ENCODE measurements at regions not wholly inside any gene's neighbourhood (a gene's known extent, or its start where the extent isn't known, plus 50 kb on each side); places are given as distances from the start of the nearest gene placed in this dataset.

DNA sequence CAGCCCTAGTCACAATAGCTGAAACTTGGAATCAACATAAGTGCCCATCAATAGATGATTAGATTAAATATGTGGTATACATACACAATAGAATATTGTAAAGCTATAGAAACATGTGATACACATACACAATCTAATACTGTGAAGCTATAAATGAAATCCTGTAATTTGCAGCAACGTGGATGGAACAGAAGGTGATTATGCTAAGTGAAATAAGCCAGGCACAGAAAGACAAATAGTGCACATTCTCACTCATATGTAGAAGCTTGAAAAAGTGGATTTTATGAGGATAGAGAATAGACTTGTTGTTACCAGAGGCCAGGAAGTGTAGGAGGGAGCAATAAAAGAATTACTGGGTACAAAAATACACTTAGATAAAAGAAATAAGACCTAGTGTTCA lies 181.5 kb upstream of the TYRP1 start:
- no peak for DNase-seq (ENCODE audit: extremely low spot score, unreplicated experiment)
- no peaks in the 10 kb centered on the region for H3K36me3 Mint-ChIP-seq
- no peaks in the 10 kb centered on the region for H3K27me3 Mint-ChIP-seq
- H3K4me1 Mint-ChIP-seq (ENCODE audit: unreplicated experiment) = no peaks in the 10 kb centered on the region
- H3K4me3 Mint-ChIP-seq = no peak overlapping the region
- TF ChIP-seq, protein P1, sequence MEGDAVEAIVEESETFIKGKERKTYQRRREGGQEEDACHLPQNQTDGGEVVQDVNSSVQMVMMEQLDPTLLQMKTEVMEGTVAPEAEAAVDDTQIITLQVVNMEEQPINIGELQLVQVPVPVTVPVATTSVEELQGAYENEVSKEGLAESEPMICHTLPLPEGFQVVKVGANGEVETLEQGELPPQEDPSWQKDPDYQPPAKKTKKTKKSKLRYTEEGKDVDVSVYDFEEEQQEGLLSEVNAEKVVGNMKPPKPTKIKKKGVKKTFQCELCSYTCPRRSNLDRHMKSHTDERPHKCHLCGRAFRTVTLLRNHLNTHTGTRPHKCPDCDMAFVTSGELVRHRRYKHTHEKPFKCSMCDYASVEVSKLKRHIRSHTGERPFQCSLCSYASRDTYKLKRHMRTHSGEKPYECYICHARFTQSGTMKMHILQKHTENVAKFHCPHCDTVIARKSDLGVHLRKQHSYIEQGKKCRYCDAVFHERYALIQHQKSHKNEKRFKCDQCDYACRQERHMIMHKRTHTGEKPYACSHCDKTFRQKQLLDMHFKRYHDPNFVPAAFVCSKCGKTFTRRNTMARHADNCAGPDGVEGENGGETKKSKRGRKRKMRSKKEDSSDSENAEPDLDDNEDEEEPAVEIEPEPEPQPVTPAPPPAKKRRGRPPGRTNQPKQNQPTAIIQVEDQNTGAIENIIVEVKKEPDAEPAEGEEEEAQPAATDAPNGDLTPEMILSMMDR (conservative IDR thresholded peaks at IDR 0.05) = no peak
- H3K9me3 Mint-ChIP-seq = no peaks in the 10 kb centered on the region
- no peak overlapping the region for H3K27ac Mint-ChIP-seq

DNA sequence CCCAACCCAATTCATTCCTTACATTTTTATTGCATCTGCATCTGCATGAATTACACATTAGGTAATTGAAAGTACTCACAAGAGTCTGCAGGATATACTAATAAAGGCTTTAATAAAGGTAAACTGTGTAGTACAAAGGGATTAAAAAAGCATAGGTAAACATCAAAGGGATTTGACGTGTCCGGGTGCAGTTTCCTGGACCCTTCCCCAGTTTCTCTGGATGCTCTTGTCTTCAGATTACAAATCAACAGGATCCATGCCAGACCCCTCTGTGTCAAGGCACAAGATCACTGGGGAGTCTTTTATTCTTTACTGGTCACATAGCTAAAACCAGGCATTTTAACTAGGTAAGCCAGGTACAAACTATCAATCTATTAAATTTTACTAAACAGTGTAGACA lies 177.2 kb upstream of the TYRP1 start:
- no peak for DNase-seq (ENCODE audit: extremely low spot score, unreplicated experiment)
- H3K4me3 Mint-ChIP-seq = no peak overlapping the region
- no peaks in the 10 kb centered on the region for H3K36me3 Mint-ChIP-seq
- no peaks in the 10 kb centered on the region for H3K27me3 Mint-ChIP-seq
- no peaks in the 10 kb centered on the region for H3K9me3 Mint-ChIP-seq
- TF ChIP-seq, protein P1 (conservative IDR thresholded peaks at IDR 0.05) = no peak
- no peak overlapping the region for H3K27ac Mint-ChIP-seq
- no peaks in the 10 kb centered on the region for H3K4me1 Mint-ChIP-seq (ENCODE audit: unreplicated experiment)

DNA sequence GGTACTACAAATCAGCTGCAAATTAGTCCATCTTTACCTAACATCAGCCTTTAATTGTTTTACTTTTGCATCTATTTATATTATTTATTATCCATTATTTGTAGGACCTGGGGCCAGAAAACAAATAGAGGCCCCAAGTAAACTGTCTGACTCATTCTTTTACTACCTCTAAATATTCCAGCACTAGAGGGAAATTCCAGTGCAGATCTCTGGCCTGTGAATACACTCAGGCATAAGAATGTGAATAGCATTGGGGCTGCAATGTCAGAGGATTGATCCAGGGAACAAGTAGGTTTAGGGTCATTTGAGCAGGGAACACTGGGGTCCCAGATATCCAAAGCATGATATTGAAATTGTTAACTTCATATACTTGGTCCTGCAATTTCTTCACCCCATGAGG lies 176.6 kb upstream of the TYRP1 start:
- H3K27me3 Mint-ChIP-seq = no peaks in the 10 kb centered on the region
- H3K27ac Mint-ChIP-seq = no peak overlapping the region

DNA sequence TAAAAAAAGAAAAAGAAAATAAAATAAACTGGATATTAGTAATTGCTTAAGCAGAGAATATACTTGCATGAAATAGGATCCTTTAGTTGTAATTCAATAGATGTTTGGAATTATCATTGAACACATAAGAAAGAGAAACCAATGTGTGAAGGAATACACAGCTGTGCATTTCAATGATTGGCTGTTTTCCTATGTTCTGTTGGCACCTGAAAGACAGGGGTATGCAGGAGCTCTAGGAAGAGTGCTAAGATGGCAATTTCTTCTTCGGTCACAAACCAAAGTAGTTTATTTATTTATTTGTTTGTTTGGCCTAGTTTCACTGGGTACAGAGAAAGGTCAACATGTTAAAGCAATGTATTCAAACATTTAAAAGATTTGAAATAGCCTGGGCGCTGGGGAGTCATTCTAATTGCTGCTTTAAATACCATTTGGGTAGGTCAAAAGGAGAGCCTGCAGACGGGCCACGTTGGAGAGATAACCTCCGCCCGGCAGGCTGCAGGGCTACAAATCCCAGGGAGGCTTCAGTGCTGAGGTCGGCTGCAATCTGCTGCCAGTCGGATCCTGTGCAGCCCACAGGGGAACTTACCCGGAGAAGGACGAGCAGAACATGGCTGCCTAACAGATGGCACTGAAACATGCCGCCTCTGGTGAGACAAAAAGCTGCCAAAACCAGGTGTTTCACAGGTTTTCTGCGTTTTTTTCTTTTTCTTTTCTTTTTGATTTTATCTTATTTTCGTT lies 154.2 kb upstream of the TYRP1 start:
- DNase-seq (ENCODE audit: extremely low spot score, unreplicated experiment) = no peak
- Mint-ChIP-seq H3K4me1 (ENCODE audit: unreplicated experiment) (no peaks in the 10 kb centered on the region), H3K4me3 (no peak overlapping the region), H3K27me3 (no peaks in the 10 kb centered on the region), H3K9me3 (no peaks in the 10 kb centered on the region), H3K36me3 (no peaks in the 10 kb centered on the region), H3K27ac (no peak overlapping the region)
- TF ChIP-seq, protein P1 (conservative IDR thresholded peaks at IDR 0.05) = no peak

More for the DNA sequence above, 176.6 kb upstream of the TYRP1 start:
- TF ChIP-seq, protein P1 (conservative IDR thresholded peaks at IDR 0.05) = no peak
- H3K9me3 Mint-ChIP-seq = no peaks in the 10 kb centered on the region
- H3K36me3 Mint-ChIP-seq = no peaks in the 10 kb centered on the region
- no peak for DNase-seq (ENCODE audit: extremely low spot score, unreplicated experiment)
- no peaks in the 10 kb centered on the region for H3K4me1 Mint-ChIP-seq (ENCODE audit: unreplicated experiment)
- H3K4me3 Mint-ChIP-seq = no peak overlapping the region

DNA sequence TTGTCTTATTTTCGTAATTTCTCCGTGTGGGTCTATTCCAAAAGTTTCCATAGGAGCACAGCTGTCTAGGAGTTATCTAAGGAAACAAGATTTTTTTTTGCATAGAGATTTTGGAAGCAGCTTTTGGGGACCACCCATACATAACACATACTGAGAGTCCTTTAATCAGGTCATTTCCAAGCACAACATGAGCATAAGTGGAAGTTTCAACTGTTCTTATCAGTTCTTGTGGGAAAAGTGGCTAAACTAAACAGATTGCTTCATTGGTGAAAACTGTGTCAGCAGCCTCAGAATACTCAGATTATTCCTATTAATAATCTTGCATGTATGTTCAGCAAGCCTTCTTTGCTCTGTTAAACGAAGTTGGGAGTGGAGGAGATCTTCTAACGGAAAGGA lies 153.6 kb upstream of the TYRP1 start:
- H3K4me3 Mint-ChIP-seq = no peak overlapping the region
- no peaks in the 10 kb centered on the region for H3K27me3 Mint-ChIP-seq
- H3K9me3 Mint-ChIP-seq = no peaks in the 10 kb centered on the region

More for the DNA sequence above, 153.6 kb upstream of the TYRP1 start:
- DNase-seq (ENCODE audit: extremely low spot score, unreplicated experiment) = no peak
- TF ChIP-seq, protein P1 (conservative IDR thresholded peaks at IDR 0.05) = no peak
- Mint-ChIP-seq H3K27ac (no peak overlapping the region), H3K36me3 (no peaks in the 10 kb centered on the region), H3K4me1 (ENCODE audit: unreplicated experiment) (no peaks in the 10 kb centered on the region)

Data from type B pancreatic cell (in vitro differentiated cells).